Esophagus squamous epithelium (tissue), 5 donors: ENCODE measurements at regions not wholly inside any gene's neighbourhood (a gene's known extent, or its start where the extent isn't known, plus 50 kb on each side); places are given as distances from the start of the nearest gene placed in this dataset.
A peak's percentile ranks its signal among the peaks of the same experiment; 100 is the strongest.

ENCODE experiments used
- DNase-seq: peaks from one replicate; lab custom pipeline; 2025; lab: John Stamatoyannopoulos, UW
- H3K27ac ChIP-seq, 4 donors: fragments of 200-600 bp; sonication (generic); one replicate each; pipeline ENCODE4 v1.5.1; 2016 to 2019; ENCODE audit warnings: mild to moderate bottlenecking in 1 of 4
- H3K27me3 ChIP-seq, 4 donors: fragments of 200-600 bp; sonication (generic); 1 replicate in 3 of 4; 2 replicates in 1 of 4; pipeline versions ENCODE4 v1.5.1 to v1.6.0; 2017 to 2021; ENCODE audit warnings: antibody characterized with exemption in 1 of 4
- H3K36me3 ChIP-seq, 3 donors: fragments of 200-600 bp; sonication (generic); one replicate each; pipeline ENCODE4 v1.5.1; 2016 to 2019
- H3K4me1 ChIP-seq, 3 donors: fragments of 200-600 bp; sonication (generic); one replicate each; pipeline ENCODE4 v1.5.1; 2017 to 2019
- H3K4me3 ChIP-seq, 4 donors: fragments of 200-600 bp; sonication (generic); 1 replicate in 3 of 4; 2 replicates in 1 of 4; pipeline ENCODE4 v1.5.1; 2016 to 2019; ENCODE audit warnings: mild to moderate bottlenecking in 2 of 4, moderate library complexity in 1 of 4
- H3K9me3 ChIP-seq, 3 donors: fragments of 200-600 bp; sonication (generic); one replicate each; pipeline ENCODE4 v1.5.1; 2016 to 2019
- POLR2A ChIP-seq, 4 donors: fragments of 450-650 bp; IDR thresholded peaks; one replicate each; pipeline ENCODE4 v1.6.1; 2017; ENCODE audit warnings: antibody characterized with exemption in 4 of 4, mild to moderate bottlenecking in 4 of 4, moderate library complexity in 3 of 4
- WGBS, 2 donors: methylation state at CpG; one replicate each; pipeline ENCODE4 v1.1.5; 2018; 5-methylcytosine and 5-hydroxymethylcytosine counted together
- intact Hi-C: fragments of 100-400 bp; cut with DNase I; formaldehyde crosslinking; loops from one replicate; pipeline ENCODE4 v1.15.0; 2022
- TF ChIP-seq, protein P1 (sequence below), 6 experiments: fragments of 450-650 bp in 4 of 6; fragments of 200-600 bp in 2 of 6; sonication (generic) in 2 of 6; IDR thresholded peaks; one replicate each; pipeline ENCODE4 v1.5.1; 2016 to 2019; ENCODE audit warnings: antibody characterized with exemption in 6 of 6, mild to moderate bottlenecking in 4 of 6, moderate library complexity in 4 of 6
- donor health status: DM: yes; HTN: yes; CAD: no.

- H3K9me3 ChIP-seq: no peaks in the 10 kb centered on the region
- peaks cover 0 to 13% (median 0%) of the 10 kb centered on the region in 4 donors for H3K27me3 ChIP-seq
- H3K27ac ChIP-seq: no peak overlapping the region
- intact Hi-C loops: no loop called here
- TF ChIP-seq POLR2A (IDR thresholded peaks at IDR 0.05): no peak
- TF ChIP-seq, protein P1, sequence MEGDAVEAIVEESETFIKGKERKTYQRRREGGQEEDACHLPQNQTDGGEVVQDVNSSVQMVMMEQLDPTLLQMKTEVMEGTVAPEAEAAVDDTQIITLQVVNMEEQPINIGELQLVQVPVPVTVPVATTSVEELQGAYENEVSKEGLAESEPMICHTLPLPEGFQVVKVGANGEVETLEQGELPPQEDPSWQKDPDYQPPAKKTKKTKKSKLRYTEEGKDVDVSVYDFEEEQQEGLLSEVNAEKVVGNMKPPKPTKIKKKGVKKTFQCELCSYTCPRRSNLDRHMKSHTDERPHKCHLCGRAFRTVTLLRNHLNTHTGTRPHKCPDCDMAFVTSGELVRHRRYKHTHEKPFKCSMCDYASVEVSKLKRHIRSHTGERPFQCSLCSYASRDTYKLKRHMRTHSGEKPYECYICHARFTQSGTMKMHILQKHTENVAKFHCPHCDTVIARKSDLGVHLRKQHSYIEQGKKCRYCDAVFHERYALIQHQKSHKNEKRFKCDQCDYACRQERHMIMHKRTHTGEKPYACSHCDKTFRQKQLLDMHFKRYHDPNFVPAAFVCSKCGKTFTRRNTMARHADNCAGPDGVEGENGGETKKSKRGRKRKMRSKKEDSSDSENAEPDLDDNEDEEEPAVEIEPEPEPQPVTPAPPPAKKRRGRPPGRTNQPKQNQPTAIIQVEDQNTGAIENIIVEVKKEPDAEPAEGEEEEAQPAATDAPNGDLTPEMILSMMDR (IDR thresholded peaks at IDR 0.05): no peak
- DNase-seq: no peak
- 53 to 57% methylated on average over 7 to 8 of the region's 8 CpGs for WGBS, 2 donors
- no peak overlapping the region for H3K4me3 ChIP-seq
- H3K36me3 ChIP-seq: no peaks in the 10 kb centered on the region
- H3K4me1 ChIP-seq: no peaks in the 10 kb centered on the region
Measured at GRCh38 chr16:73572135-73572828, 524.4 kb upstream of the ZFHX3 start.

- WGBS, 2 donors: 61 to 69% methylated on average over 9 of the region's 9 CpGs
- H3K9me3 ChIP-seq: no peaks in the 10 kb centered on the region
- TF ChIP-seq POLR2A (IDR thresholded peaks at IDR 0.05): no peak
- TF ChIP-seq, protein P1 (IDR thresholded peaks at IDR 0.05): no peak
- H3K27ac ChIP-seq: no peak overlapping the region
- H3K27me3 ChIP-seq: peaks cover 0 to 13% (median 0%) of the 10 kb centered on the region in 4 donors
- H3K4me3 ChIP-seq: no peak overlapping the region
- no peaks in the 10 kb centered on the region for H3K4me1 ChIP-seq
- DNase-seq: no peak
- no peaks in the 10 kb centered on the region for H3K36me3 ChIP-seq
- intact Hi-C loops: no loop called here
Measured at GRCh38 chr16:73569266-73569980, 521.5 kb upstream of the ZFHX3 start.

DNA sequence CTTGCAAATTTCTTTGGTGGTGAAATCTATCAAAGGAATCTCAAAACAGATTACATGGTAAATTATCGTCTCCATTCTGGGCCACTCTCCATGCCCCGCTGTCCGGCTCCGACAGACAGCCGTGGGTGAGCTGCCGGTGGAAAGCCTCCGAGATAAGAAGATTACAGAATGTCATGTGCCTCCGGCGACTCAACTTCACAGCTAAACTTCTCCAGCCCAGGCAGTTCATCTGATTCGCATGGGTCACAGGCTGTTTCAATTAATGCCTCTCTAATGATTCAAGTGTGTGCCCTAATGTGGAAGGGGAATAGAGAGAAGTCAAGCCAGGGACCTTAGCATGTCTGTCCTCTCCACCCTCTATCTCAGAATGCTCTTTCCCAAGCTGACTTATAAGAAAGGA is 520.8 kb upstream of the ZFHX3 start:
- TF ChIP-seq POLR2A (IDR thresholded peaks at IDR 0.05): no peak
- TF ChIP-seq, protein P1 (IDR thresholded peaks at IDR 0.05): no peak
- 83 to 87% methylated on average over 5 to 10 of the region's 10 CpGs for WGBS, 2 donors
- Histone ChIP-seq H3K4me1 (no peaks in the 10 kb centered on the region), H3K27ac (no peak overlapping the region), H3K9me3 (no peaks in the 10 kb centered on the region), H3K27me3 (peaks cover 0 to 13% (median 0%) of the 10 kb centered on the region in 4 donors), H3K4me3 (no peak overlapping the region), H3K36me3 (no peaks in the 10 kb centered on the region)
- intact Hi-C loops: no loop called here
- DNase-seq: no peak

DNA sequence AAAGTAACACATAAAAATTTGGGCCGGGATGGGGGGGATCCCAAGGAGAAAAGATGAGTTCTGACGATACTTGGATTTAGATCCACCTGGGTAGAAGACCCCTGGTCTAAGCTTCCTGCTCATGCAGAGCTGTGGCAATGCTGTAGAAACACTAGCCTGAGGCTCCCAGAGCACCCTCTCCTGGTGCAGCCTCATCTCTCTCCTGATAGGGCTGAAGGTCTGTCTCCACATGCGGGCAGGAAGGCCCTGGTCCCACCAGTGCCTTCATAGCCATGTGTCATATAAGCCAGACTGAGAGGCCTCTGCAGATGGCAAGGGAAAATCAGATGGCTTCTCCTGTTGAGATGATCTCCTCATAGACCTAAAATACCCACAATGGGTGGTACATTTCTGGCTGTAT is 518.0 kb upstream of the ZFHX3 start:
- Histone ChIP-seq H3K27me3 (peaks cover 0 to 13% (median 0%) of the 10 kb centered on the region in 4 donors), H3K4me3 (no peak overlapping the region), H3K27ac (no peak overlapping the region), H3K36me3 (no peaks in the 10 kb centered on the region), H3K9me3 (no peaks in the 10 kb centered on the region), H3K4me1 (no peaks in the 10 kb centered on the region)
- TF ChIP-seq POLR2A (IDR thresholded peaks at IDR 0.05): no peak
- TF ChIP-seq, protein P1 (IDR thresholded peaks at IDR 0.05): no peak
- WGBS, 2 donors: 63 to 72% methylated on average over 2 to 3 of the region's 3 CpGs
- DNase-seq: no peak
- intact Hi-C loops: no loop called here

GRCh38 chr16:73565263-73565662 is 517.3 kb upstream of the ZFHX3 start:
- TF ChIP-seq POLR2A (IDR thresholded peaks at IDR 0.05): no peak
- TF ChIP-seq, protein P1 (IDR thresholded peaks at IDR 0.05): peak in 2 of 6 experiments; percentile 17 to 30
- 47 to 56% methylated on average over 7 of the region's 7 CpGs for WGBS, 2 donors
- H3K4me3 ChIP-seq: no peak overlapping the region
- no peaks in the 10 kb centered on the region for H3K9me3 ChIP-seq
- no peaks in the 10 kb centered on the region for H3K4me1 ChIP-seq
- intact Hi-C loops: no loop called here
- no peaks in the 10 kb centered on the region for H3K36me3 ChIP-seq
- no peak overlapping the region for H3K27ac ChIP-seq
- DNase-seq: no peak
- H3K27me3 ChIP-seq: peaks cover 0 to 13% (median 0%) of the 10 kb centered on the region in 4 donors
